Fibroblast of the conjunctiva (primary cell): ENCODE measurements at regions not wholly inside any gene's neighbourhood (a gene's known extent, or its start where the extent isn't known, plus 50 kb on each side); places are given as distances from the start of the nearest gene placed in this dataset.
A peak's percentile ranks its signal among the peaks of the same experiment; 100 is the strongest.

ENCODE experiments used
- DNase-seq: peaks from one replicate; pipeline ENCODE4 v3.0.0-alpha.2; 2010; ENCODE audit warnings: low read depth

DNA sequence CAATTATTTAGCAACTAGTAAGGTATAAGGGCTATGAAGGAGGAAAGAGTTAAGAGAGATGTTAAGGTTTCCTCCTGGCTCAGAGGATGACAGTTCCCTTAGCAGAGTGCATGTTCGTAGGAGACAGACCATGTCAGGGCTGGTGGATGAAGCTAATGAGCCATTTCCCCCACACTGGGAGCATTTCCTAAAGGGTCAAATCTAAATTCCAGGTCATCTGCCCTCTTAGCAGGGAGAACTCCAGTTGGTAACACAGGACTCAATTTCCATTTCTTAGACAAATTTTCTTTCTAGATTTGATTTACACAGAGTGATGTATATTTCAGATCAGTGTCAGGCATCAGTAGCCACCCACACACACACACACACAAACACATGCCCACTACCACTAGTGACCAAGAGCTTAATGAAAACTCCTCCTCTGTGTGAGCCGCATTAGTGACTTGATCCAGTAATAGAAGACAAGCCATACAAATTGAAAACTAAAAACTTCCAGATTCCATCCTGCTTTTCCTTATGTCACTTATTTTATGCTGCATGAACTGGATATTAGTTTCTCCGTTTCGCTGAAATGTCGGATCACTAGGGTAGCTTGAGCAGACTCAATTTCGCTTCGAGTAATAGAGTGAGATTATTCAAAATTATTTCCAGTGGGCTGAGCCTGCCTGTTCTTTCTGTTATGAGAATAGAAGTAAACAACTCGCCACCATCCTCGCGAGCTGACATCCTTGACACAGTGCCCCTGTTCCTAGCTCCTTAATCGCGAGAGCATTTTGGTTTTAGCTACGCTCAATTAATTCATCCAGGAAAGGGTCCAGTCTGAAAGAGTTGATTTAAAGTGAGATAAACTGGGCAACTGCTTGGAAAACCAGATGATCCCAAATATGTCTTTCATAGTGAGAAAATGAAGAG is 582.6 kb downstream of the SOX6 start:
- DNase-seq, result no peak

DNA sequence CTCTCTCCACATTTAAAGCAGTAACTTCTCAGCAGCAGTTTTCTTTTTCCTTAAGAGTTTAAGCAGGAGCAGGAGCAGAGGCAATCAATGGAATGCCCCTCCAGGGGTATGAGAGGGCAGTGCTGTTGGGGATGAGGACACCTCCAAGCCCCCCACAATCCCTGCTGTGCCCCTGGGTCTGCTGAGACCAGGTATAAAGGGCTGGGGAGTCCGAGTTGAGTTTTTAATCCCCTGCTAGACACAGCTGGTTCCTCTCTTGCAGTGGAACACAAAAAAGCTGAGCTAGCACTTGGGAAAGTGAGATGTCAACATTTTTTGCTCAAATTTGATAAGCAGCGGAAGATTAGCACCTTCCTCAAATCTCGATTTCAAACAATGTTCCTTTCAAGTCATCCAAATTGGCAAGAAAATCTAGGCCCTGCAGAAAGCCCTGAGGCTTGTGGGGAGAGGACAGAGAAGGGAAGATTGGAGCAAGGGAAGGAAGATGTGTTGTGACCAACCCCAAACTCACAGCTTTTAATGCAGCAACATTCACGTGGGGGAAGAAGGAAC is 581.9 kb downstream of the SOX6 start:
- DNase-seq, result no peak

DNA sequence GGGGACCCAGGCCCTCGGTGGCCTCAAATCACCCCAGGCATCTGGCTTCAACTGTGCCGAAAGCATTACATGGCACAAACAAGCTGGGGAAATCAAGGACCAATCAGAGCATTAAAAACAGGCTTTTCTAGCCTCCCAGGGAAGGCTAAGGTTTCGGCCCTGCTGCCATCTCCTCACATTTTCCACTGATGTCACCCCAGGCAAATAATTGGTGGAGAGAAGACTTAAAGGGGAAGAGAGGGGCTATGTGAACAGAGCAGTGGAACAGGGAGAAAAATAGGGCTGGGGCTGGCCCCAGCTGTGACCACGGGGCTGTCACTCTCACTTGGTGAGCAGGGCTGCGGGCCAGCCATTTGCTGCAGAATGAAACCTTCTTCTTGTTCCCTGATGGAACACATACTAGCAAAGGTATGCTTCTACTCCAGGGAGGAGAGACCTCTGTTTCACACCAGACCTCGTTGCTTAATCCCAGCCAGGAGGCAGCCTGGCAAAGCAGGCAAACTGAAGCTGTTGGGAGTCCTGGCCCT is 581.3 kb downstream of the SOX6 start:
- no peak for DNase-seq

- DNase-seq, result no peak
Measured at GRCh38 chr11:15775797-15776196, 580.5 kb downstream of the SOX6 start.

DNA sequence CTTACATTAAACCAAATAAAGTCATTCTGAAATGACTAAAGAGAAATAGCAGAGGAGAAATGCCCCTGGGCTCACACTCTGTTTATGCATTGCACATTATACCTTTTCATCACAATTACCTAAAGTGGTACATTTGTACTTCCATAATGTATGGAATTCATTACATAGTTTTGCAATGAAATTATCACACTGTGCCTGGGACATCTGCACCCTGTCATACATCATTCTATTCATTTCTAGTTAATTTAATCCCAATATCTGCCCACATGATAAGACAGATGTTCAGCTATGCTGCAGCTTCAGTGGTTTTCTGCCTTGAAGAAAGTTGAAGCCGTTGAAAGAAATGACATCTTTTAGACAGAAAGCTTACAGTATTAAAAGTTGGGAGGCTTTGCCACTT is 580.0 kb downstream of the SOX6 start:
- no peak for DNase-seq

DNA sequence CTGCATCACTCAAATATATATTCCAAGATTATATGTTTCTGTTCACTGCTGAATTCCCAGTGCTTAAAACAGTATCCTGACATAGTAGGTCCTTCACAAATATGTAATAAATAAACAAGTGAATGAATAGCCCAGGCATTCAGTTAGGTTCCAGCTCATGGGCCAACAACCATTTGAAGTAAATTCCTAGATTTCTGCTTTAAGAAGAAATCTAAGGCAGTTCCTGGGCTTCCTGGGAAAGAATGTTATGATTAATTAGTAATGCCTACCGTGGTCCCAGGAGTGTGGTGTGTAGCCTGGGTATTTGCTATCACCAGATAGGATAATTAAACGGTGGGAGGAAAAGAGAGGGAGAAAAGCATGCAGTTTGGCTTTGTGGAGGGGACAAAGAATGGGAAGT is 576.8 kb downstream of the SOX6 start:
- DNase-seq, result no peak

DNA sequence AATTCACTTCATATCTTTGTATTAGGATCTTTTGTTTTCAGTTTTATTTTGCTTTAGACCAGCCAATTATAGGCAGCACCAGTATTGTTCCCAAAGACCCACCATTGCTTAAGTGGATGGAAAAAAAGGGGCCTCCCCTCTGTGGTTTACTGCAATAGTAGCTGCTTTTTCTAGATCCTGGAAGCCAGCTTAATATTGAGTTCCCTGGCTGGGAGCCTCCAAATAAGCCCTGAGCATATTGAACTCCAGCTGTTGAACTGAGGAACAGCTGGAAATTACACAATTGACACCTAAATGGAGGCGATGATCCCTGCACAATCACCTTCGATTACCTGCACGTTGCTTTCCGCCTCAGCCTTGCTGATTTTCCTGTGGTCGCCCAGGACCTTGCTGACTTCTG is 576.0 kb downstream of the SOX6 start:
- DNase-seq, result no peak

DNA sequence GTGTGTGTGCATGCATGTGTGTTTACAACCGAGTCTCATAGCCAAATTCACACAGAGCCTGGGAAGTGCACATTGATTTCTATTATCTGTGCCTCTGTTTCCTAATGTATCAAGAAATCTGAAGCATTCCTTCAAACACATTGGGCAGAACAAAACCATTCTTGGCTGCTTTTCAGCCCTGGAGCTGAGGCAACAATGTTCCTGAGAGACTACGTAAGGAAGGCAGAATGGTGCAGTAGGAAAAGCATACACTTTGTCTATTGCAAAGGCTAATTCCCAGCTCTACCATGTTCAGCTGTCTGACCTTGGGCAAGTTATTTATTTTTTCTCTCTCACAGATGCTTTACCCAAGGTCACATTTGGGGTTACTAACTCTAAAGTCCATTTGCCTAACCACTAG is 575.5 kb downstream of the SOX6 start:
- DNase-seq, result no peak

- DNase-seq, result no peak
Measured at GRCh38 chr11:15783619-15784018, 572.7 kb downstream of the SOX6 start.

GRCh38 chr11:15793043-15793996 is 563.0 kb downstream of the SOX6 start:
- DNase-seq, result no peak

DNA sequence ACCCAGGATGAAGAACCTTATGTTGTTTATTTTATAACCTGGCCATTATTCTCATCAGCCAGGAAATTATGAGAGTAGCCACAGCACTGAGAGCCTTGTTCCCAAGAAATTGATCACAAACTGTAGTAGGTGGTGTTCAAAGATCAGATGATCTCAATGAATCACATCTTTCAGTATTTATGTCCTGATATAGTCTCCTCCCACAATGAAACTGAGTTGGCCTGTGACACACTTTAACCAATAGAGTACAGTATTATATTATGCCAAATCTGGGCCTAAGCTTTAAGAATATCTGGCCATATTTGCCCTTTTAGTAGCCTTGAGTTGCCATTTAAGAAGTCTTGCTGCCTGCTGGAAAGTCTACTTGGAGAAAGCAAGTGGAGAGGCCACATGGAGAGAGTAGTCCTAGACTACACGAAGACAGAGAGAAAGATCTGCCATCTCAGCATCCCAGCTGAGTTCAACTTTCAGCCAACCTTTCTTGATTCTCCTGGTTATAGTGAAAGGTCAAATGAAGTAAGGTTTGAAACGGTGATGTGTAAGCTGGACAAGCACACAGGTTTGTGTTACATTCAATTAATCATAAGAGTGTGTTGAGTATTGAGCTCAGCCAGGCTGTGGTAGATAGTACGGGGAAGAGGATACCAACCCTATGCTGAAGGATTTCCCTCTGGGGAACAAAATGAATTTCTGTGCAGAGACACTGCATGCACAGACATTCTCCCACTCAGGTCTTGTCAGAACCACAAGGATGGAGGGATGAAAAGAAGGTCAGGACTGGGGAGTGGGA is 561.8 kb downstream of the SOX6 start:
- no peak for DNase-seq

GRCh38 chr11:15795378-15795777 is 561.0 kb downstream of the SOX6 start:
- no peak for DNase-seq

GRCh38 chr11:15800111-15800800 is 556.1 kb downstream of the SOX6 start:
- DNase-seq, result peak; percentile 27

GRCh38 chr11:15801126-15801525 is 555.2 kb downstream of the SOX6 start:
- no peak for DNase-seq

DNA sequence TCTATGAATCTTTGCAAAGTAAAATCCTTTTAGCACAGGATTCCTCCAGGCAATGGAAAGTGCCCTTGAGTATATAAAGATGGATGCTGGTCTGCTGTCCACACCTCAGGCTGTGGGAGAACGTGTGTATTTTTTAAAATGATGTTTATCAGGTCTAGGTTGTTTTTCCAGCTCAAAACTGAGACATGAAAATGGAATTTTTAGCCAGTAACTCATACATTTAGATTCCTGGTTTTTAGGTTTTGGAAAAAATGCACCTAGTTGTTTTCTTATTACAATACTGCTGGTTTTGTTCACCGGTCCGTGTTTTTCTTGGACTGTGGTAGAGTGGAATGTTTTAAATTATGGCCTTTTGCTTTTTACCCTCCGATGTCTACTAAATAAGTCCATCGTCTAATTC is 554.7 kb downstream of the SOX6 start:
- DNase-seq, result no peak

DNA sequence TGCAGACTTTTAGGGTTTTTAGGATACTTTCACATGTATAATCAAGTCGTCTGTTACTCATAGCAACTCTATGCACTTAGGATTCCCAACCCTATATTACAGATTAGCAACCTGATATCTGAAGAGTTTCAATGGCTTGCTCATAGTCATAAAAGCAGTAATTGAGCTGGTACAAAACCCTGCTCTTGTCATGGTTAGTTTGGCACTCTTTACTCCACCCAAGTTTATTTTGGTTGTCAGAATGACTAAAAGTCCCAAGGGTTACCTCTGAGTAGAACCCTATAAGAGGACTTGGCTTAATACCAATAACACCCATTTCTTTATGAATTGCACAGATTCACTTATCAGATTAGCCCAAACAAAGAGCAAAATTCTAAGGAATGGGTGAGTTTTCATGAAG is 550.6 kb downstream of the SOX6 start:
- DNase-seq, result no peak

DNA sequence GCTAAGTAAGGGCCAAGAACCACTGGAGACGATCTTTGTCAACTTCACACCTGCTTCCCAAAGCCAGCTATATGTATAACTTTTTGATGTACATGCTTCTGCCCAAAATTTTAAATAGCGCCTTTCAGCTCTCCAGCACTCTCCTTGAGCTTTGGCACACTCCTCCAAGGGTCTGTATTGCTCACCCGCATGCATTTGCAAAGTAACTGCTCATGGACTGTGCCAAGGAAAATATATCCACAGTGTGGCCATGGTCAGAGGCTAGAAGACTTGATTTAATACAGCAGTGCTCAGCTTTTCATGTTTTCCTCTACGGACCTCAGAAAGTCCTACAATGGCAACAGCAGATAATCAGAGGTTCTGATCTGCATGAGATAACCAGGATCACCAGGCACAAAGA is 550.1 kb downstream of the SOX6 start:
- no peak for DNase-seq

GRCh38 chr11:15807827-15808226 is 548.5 kb downstream of the SOX6 start:
- DNase-seq, result no peak

GRCh38 chr11:15810082-15810481 is 546.3 kb downstream of the SOX6 start:
- DNase-seq, result no peak

GRCh38 chr11:15810525-15810924 is 545.8 kb downstream of the SOX6 start:
- no peak for DNase-seq
